Fibroblast of peridontal ligament (primary cell): ENCODE measurements at regions not wholly inside any gene's neighbourhood (a gene's known extent, or its start where the extent isn't known, plus 50 kb on each side); places are given as distances from the start of the nearest gene placed in this dataset.
"Not testable (repeated sequence)": the region's sequence is repeated elsewhere in the genome, so short reads cannot be mapped to it uniquely, and the experiment has no call there.

Experiments
- DNase-seq: peaks from one replicate; pipeline ENCODE4 v3.0.0-alpha.2; 2010; ENCODE audit errors: extremely low read depth

DNA sequence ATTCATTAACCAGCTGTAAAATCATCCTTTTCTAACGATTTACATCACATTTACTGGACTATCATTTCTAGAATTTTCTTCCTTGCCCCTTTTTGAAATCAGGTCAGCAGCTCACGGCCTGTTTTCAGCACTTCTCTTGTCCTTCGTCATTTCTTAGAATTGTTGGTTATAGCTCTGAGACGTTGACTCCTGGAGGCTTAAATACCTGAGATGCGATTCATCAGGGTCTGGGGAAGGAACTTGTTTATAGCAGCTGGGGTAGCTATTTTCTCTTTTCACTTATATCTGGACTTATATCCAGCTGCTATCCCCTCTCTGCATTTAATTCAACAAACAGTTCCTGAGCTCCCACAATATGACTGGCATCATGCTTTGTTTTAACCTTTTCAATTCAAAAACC, 338.7 kb upstream of the TNRC6C start:
- DNase-seq: peak; percentile 35

DNA sequence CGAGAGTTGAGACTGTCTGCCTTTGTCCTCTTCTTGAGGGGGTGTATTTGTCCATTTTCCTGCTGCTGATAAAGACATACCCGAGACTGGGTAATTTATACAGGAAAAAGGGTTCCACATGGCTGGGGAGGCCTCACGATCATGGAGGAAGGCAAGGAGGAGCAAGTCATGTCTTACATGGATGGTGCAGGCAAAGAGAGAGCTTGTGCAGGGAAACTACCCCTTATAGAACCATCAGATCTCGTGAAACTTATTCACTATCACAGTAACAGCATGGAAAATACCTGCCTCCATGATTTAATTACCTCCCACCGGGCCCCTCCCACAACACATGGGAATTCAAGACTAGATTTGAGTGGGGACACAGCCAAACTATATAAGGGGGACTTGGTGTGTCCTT, 338.2 kb upstream of the TNRC6C start:
- no peak for DNase-seq

DNA sequence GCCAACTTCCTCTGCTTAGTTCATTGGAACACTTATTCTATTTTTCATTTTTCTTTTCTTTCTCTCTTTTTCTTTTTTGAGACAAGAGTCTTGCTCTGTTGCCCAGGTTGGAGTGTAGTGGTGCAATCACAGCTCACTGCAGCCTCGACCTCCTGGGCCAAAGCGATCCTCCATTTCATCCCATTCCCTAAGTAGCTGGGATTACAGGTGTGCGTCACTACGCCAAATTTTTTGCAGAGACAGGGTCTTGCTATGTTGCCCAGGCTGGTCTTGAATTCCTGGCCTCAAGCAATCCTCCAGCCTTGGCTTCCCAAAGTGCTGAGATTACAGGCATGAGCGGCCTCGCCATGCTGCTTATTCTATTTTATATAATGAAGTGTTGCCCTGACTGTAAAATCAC, 336.4 kb upstream of the TNRC6C start:
- not testable (repeated sequence) for DNase-seq

DNA sequence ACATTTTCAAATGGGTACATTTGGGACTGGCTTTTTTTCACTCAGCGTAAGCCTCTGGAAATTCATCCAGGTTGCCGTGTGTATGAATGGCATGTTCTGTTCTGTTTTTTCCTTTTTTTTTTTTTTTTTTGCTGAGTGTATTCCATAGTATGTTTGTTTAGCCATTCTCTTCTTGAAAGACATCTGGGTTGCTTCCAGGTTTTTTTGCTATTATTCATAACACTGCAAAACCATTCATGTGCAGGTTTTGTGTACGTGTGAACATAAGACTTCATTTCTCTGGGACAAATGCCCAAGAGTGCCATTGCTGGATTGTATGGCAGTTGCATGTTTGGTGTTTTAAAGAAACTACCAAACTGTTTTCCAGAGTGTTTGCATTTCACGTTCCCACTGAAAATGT, 335.9 kb upstream of the TNRC6C start:
- DNase-seq: no peak

DNA sequence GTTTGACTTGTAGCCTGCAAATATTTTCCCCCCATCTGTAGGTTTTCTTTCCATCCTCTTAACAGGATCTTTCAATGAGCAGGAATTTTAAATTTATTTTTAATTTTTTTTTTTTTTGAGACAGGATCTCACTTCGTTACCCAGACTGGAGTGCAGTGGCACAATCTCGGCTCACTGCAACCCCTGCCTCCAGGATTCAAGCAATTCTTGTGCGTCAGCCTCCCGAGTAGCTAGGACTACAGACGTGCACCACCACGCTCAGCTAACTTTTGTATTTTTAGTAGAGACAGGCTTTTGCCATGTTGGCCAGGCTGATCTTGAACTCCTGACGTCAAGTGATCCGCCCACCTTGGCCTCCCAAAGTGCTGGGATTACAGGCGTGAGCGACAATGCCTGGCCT, 335.2 kb upstream of the TNRC6C start:
- not testable (repeated sequence) for DNase-seq

DNA sequence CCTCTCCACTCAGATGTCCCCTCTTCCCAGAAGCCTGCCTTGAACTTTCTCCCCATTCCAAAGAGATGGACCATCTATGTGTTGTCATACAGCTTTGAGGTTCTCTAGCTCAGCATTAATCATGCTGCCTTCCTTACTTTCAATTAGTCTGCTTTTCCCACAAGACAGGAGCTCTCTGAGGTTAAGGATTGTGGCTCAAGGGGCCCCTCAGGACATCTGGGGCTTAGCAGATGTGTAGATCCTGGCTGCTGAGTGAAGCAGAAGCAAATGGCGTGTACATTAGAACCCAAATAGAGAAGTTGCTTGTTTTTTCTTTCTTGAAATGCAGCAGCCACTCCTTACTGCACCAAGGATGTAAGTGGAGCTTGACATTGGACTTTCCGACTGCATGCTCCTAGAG, 330.5 kb upstream of the TNRC6C start:
- no peak for DNase-seq

DNA sequence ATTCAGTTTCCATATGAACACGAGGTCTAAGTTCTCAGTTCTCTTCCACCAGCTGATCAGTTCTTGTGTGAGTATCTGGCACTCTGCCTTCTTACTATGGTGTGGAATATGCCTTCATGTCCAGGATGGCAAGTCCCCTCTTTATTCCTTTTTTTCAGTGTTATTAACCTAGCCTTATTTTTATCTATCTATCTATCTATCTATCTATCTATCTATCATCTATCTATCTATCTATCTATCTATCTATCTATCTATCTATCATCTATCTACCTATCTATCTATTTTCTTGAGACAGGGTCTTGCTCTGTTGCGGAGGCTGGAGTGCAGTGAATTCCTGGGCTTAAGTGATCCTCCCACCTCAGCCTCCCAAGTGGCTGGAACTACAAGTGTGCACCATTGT, 329.2 kb upstream of the TNRC6C start:
- DNase-seq: not testable (repeated sequence)

DNA sequence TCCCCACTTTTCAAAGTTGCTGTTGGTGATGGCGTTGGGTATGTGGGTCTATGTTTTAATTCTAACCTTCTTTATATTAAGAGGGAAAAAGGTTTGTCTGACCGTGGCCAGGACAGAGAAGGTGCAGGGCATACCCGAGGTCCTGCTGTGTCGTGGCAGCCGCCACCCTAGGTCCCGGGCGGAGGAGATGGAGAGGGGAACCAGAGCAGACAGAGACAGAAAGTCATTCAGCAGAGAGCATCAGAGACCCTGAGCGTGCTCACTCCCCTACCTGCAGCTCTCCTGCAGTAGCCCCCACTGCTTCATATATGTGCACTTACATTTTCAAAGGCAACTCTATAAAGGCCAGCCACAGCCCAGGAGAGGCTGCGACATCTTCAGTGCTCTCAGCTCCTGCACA, 327.2 kb upstream of the TNRC6C start:
- no peak for DNase-seq

DNA sequence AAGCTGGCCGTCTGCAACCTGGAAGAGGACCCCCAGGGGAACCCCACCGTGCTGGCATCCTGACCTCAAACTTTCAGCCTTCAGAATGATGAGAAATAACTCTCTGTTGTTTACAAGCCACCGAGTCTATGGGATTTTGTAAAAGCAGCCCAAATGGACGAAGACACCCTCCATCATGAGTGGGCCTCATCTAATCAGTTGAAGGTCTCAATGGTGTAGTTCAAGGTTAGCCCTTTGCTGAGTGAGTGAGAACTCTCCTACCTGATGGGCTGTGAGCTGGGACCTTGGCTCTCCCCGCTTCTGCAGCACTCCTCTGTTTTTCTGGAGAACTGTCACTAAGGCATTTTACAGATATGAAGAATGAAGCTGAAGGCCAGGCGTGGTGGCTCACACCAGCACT, 325.9 kb upstream of the TNRC6C start:
- no peak for DNase-seq

DNA sequence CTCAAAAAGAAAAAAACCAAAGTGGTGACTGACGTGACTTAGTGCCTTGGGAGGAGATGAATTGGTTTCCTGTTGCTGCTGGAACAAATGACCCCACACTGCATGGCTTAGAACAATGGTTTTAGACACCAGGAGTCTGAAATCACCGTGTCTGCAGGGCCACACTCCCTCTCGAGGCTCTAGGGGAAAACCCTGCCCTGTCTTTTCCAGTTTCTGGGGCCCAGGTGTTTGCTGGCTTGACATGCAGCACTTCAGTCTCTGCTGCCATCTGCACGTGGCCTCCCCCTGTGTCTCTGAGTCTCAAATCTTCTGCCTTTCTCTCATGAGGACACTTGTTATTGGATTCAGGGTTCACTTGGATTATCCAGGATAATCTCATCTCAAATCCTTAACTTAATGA, 323.8 kb upstream of the TNRC6C start:
- DNase-seq: no peak

DNA sequence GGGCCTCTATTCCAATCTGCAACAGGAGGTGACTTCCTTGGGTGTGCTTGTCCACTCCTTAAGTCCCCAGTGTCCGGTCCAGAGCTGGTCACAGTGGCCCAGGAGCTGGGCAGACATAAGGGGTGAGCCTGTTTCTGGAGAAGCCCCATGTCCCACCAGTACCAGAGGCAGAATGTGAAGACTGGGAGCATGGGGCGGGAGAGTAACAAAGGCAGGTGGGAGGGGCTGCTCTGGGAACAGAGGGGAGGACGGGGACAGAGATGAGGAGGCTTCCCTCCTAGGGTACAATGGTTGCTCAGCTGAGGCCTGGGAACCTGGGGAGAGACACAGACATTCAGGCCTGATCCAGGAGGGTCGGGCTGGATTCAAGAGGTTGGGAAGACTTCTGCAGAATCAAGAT, 323.3 kb upstream of the TNRC6C start:
- DNase-seq: no peak

DNA sequence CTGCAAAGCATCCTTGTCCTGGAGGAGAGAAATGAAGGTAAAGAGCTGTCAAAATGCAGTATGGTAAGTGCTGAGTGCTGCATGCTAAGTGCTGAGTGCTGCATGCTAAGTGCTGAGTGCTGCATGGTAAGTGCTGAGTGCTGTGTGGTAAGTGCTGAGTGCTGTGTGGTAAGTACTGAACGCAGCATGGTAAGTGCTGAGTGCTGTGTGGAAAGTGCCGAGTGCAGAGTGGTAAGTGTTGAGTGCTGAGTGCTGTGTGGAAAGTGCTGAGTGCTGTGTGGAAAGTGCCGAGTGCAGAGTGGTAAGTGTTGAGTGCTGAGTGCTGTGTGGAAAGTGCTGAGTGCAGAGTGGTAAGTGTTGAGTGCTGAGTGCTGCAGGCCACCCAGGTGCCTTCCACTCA, 322.7 kb upstream of the TNRC6C start:
- not testable (repeated sequence) for DNase-seq

DNA sequence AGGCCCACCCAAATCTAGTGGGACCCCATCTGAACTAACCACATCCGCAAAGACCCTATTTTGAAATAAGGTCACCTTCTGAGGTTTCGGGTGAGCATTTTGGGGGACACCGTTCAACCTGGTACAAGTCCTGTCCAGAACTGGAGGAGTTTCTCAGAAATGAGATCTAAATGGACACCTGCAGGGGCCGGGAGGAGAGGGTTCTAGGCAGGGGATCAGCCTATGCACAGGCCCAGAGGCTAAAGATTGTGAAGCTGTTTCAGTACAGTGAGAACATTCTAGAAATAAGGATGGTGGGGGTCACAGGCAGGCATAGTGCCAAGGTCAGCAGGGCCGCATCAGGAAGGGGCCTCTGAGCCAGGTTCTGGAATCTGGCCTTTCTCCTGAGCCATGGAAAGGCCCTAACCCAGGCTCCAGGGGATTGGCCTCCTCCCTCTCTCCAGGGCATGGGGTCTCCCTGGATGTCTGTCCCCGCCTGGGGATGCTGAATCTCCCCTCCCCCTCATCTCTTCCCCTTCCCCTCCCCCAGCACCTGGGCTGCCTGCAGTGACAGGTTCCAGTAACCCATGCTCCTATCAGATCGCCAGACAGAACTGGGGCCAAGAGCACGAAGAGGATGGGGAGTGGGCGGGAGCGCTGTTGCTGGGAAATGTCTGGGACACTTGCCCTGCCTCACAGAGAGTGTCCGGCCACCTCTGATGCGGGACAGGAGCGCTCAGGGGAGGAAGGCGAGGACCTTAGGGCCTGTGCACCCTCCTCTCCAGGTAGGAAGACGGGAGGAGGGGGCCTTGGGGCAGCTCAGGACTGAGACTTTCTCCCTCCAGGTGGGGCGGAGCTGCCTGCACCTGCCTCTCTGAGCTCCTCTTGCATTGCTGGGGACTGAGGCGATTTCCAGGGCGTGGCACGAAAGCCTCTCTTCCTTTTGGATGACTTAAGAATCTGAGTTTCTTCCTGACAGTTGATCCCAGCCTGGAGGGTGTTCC, 321.4 kb upstream of the TNRC6C start:
- DNase-seq: no peak

DNA sequence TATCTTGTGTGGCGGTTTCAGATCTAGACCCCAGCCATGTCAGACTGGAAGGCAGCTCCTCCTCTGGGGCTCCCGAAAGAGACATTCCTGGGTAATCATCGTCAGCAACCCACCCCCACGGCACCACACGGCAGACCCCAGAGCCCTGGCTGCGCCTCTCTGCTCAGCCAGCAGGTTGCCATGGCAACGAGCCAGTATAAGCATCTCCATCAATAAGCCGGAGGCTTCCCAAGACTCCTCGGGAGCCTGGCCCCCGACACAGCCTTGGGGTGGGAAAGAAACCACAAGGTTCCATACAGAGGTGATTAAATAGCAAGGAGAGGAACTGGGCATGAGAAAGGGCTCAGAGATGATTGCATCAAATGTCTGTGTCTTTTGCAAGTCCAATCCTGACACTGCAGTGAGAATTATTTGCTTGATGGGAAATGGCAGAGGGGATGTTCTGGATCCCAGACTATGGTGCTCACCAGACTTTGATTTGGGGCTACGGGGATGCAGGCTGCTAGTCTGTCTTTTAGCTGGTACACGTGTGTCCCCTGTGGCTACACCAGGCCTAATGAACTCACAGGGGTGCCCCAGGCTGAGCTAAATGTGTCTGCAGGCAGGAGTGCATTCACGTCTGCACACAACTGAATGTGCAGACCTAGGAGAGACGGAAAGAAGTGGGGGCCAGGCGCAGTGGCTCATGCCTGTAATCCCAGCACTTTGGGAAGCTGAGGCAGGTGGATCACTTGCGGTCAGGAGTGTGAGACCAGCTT, 320.5 kb upstream of the TNRC6C start:
- DNase-seq: no peak

DNA sequence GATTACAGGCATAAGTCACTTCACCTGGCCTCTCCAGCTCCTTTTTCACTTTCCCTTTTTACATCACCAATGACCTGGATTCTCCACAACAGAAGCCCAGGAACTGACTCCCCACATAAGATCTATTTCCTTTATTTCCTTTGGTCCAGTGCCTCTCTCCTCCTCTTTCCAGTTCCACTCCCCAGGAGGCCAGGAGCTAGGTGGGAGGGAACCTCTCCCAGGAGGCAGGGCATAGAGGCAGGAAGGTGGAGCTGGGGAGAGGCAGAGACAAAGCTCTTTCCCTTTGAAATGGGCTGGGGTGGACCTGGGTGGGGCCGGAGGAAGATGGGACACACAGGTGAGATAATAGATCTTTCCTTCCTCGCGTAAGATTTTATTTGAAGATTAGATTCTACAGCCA, 318.3 kb upstream of the TNRC6C start:
- no peak for DNase-seq

DNA sequence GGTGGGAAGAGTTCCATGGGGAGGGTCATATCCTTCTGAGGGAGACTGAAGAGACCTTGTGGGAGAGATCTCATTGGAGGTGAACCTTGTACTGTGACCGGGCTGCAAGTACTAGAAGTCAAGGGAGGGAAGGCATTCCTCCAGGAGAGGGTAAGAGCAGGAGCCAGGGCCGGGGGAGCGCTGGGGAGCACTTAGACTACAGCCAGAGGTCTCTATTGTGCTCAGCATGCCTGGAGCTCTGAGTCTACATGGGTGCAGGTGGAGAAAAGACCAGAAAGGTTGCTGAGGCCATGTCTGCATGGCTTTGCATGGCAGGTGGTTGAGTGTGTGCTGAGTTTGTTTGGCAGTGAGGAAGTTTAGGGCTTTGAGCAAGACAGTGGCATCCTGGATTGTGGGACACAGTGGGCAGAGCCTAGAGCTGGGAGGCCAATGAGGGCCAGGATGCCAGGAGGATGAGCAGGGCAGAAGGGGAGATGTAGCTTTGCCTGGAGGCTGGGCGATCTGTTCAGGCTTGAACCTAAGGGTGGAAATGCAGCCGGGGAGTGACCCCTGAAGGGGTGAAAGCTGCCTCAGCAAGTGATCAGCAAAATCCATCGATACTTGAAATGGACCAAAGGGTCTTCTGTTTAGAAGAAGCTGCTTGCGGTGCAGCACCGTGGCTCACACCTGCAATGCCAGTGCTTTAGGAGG, 317.4 kb upstream of the TNRC6C start:
- DNase-seq: no peak

DNA sequence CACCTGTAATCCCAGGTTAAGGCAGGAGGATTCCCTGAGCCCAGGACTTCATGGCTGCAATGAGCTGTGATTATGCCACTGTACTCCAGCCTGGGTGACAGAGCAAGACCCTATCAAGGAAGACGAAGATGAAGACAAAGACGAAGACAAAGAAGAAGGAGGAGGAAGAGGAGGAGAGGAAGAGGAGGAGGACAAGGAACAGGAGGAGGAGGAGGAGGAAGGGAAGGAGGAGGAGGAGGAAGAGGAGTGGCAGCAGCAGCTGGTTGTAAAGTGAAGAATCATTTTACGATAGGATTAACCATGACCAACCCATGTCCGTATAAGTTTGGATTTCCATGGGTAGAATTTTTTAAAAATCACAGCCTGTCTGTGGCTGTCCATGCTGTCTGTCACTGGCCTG, 316.8 kb upstream of the TNRC6C start:
- no peak for DNase-seq

DNA sequence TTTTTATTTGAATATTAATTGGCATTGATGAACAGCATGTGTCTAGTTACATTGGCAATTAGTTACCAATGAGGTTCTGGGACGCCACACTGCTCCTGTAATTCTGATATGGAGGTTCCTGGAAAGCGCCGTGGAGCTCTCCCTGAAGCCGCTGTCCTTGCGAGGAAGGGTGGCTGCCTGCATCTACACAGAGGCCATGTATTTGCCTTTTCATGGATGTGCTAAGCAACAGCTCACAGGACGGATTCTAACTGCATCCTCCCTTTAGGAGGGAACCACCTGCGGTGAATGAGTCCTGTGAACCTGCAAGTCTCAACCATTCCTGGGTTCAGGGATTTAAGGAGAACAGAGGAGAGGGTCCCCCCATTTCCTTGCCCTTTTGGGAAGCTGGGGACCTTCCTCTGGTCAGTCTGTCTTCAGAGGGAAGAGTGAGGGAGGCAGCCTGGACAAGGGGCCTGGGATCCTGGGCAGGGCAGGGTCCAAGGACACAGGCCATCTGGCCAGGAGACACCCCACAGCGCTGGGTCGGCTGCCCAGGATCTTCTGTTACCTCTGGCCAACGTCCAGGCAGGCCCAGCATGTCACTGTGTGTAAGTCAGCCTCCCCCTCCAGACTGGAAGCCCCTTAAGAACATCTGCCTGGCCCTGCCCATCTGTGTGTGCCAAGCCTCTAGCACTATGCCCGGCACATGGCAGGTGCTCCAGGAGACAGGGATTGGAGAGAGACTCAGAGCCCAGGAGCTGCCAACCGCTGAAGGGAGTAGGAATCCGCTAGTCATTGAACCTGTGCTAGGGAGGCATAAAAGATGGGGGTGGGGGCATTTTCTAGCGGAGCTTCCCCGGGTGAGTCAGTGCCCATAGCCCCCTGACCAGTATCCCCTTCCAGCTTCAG, 314.1 kb upstream of the TNRC6C start:
- no peak for DNase-seq

DNA sequence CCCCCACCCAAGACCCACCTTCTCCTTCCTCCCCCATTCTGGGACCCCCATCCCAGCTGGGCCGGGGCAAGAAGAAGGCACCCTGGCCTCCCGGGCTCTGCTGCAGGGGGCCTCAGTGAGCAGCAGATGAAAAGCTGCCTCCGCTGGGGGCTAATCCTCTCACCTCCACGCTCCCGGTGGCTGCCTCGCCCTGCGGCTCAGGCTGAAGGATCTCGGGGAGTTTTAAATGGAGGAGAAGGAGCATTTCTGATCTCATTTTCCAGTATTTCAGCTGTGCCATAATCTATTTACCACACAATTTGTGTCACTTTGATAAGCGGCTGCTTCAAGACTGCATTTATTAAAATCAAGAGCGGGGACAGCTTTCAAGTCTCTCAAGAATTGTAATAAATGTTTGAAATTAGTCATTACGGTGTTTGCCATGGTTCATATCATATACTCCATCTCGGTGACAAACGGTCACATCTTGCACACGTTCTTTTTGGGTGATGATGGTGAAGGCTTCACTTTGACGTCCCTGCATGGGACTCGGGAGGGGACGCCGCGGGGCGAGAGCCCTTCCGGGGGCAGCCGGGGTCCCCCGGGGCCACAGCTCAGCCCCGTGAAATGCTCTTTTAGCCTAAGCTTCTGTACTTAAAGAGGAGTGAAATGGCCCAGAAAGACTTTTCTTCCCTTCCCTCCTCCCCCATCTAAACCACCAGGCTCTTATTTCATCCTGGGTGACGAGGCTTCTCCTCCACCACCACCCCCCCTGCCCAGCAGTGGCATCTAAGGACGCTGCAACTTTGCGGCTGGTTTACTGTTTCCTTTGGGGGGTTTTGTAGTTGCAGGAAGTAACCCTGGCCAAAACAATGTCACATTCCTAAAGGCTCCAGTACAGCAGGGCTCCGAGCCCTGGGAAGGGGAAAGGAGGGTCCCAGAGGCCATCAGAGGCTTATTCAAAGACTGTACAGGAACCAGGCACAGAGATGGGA, 313.1 kb upstream of the TNRC6C start:
- peak; percentile 9 for DNase-seq

DNA sequence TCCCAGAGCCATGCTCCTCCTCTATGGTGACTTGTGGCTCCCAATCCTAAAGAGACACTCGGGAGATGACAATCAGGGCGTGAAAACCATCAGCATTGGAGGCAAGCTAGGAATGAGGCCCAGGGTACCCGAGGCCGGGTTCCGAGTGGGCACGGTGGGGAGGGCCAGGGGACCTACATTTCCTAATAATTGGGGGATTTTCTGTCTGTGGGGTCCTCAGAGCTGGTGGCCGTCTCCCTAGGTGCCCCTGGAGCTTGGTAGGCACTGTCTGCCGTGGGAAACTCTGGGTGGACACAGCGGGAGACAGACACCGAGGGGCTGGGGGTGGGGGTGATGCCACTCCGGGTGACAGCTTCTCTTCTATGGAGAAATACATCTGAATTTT, 312.5 kb upstream of the TNRC6C start:
- DNase-seq: no peak
